ENCODE measurements at regions not wholly inside any gene's neighbourhood (a gene's known extent, or its start where the extent isn't known, plus 50 kb on each side); places are given as distances from the start of the nearest gene placed in this dataset.

DNA sequence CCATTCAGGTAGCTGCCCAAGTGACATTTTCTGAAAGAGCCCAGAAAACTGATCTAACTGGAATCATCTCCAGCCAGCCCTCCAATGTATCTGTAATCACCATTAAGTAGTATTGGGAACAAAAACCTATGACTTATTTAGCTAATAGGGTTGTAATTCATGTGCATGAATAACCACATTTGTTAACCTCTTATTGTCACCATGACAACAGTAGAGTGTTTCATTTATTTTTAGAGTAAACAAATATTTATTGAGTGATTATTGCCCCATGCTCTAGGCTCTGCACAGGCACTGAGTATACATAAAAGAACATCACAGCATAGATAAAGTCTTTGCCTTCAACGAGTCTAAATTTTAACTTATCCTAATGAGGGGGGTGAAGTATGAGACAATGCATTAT is 265.4 kb upstream of the UBE2E3 start:
- no peak for TF ChIP-seq POLR2AphosphoS5 (IDR thresholded peaks at IDR 0.05; ENCODE audit: low read depth, low read length)
- no peak for TF ChIP-seq POLR2A (IDR thresholded peaks at IDR 0.05; ENCODE audit: low read depth, low read length)
- TF ChIP-seq TAF1 (IDR thresholded peaks at IDR 0.05; ENCODE audit: borderline replicate concordance, low read depth, low read length) = no peak
